ENCODE measurements at regions not wholly inside any gene's neighbourhood (a gene's known extent, or its start where the extent isn't known, plus 50 kb on each side); places are given as distances from the start of the nearest gene placed in this dataset.

DNA sequence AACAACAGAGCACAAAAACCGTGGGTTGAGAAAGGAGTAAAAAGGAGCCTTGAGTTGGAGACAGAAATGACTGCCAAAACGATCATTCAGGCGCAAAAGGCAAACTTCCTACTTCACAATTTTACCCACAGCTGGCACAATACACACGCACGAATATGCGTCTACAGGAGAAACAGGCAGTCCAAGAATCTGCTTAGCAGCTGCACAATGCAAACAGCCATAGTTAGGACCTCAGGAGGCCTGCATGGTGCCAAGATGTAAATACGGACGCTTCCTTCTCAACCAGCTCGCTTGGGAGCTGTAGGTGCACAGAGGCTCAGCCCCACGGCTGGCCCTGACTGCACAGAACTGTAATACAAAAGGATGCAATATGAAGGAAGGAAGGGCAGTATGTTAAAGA is 250.1 kb upstream of the CAND1 start:
- Histone ChIP-seq H4K91ac (ENCODE audit: low read length) (no peak overlapping the region), H3K9me3 (ENCODE audit: control insufficient read depth, low read length) (no peaks in the 10 kb centered on the region), H3K4me3 (ENCODE audit: insufficient read depth in 1 of 2, low read depth in 1 of 2, low read length in 2 of 2) (no peak overlapping the region), H4K8ac (ENCODE audit: low read length) (no peak overlapping the region), H3K23ac (ENCODE audit: low read length in 2 of 2) (no peak overlapping the region), H3K27me3 (ENCODE audit: control insufficient read depth in 1 of 2, insufficient read depth in 1 of 2, low read length in 2 of 2) (no peaks in the 10 kb centered on the region), H3K79me1 (replicated peaks; ENCODE audit: low read length, poor library complexity, severe bottlenecking) (peaks cover 4% of the 10 kb centered on the region), H3K18ac (ENCODE audit: low read depth in 1 of 2, low read length in 2 of 2) (no peak overlapping the region), H3K36me3 (ENCODE audit: control insufficient read depth in 1 of 2, insufficient read depth in 2 of 2, low read depth in 1 of 2, low read length in 2 of 2) (no peaks in the 10 kb centered on the region), H3K4ac (ENCODE audit: low read depth in 1 of 2, low read length in 2 of 2) (no peak overlapping the region), H2BK15ac (ENCODE audit: low read depth, poor library complexity, severe bottlenecking) (no peak overlapping the region), H3K4me2 (ENCODE audit: low read length, poor library complexity, severe bottlenecking) (no peak overlapping the region), H2AFZ (ENCODE audit: low read depth, low read length) (no peak overlapping the region), H3K27ac (ENCODE audit: low read length, poor library complexity, severe bottlenecking) (no peak overlapping the region), H2BK120ac (ENCODE audit: low read depth, low read length) (no peak overlapping the region), H2AK5ac (ENCODE audit: low read length, severe bottlenecking) (no peak overlapping the region), H3K14ac (ENCODE audit: low read length in 2 of 2) (no peak overlapping the region), H2BK12ac (ENCODE audit: low read length in 2 of 2) (no peak overlapping the region), H2BK5ac (ENCODE audit: low read depth, low read length, poor library complexity, severe bottlenecking) (no peak overlapping the region), H3K4me1 (ENCODE audit: control insufficient read depth, insufficient read depth, low read depth, low read length) (peaks cover 2% of the 10 kb centered on the region), H3K9ac (ENCODE audit: low read length) (no peak overlapping the region)
- DNase-seq = no peak
- 73% methylated on average over 10 of the region's 10 CpGs for WGBS

DNA sequence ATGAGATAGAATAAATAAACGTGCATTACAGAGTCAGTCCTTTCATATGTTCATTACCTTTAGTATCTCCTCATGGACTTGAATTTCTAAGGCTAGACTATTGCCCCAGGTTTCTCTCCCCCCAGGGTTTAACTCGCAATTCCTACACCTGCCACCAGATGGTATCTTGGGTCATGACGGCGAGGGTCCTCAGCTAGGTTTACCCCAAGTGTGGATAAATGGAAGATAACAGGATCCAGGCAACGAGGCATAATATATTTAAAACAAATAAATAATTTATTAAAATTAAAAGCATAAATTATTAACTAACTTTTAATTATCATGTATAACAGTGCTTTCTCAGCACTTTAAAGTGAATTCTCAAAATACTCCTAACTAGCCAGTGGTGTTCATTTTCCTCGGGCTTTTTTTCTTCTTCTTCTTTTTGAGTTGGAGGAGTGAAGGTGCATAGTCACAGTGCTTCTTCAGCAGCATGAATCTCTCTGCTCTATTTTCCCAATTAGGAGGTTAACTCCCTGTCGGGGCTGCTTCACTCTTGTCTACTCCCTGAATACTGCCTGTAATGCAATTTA is 243.5 kb upstream of the CAND1 start:
- H2BK15ac ChIP-seq (ENCODE audit: low read depth, poor library complexity, severe bottlenecking) = no peak overlapping the region
- H3K4me1 ChIP-seq (ENCODE audit: control insufficient read depth, insufficient read depth, low read depth, low read length) = peaks cover 1% of the 10 kb centered on the region
- no peak overlapping the region for H4K91ac ChIP-seq (ENCODE audit: low read length)
- no peak overlapping the region for H2AFZ ChIP-seq (ENCODE audit: low read depth, low read length)
- H3K4ac ChIP-seq (ENCODE audit: low read depth in 1 of 2, low read length in 2 of 2) = no peak overlapping the region
- no peaks in the 10 kb centered on the region for H3K27me3 ChIP-seq (ENCODE audit: control insufficient read depth in 1 of 2, insufficient read depth in 1 of 2, low read length in 2 of 2)
- H3K27ac ChIP-seq (ENCODE audit: low read length, poor library complexity, severe bottlenecking) = no peak overlapping the region
- 28% methylated on average over 3 of the region's 7 CpGs for WGBS
- no peak overlapping the region for H2BK5ac ChIP-seq (ENCODE audit: low read depth, low read length, poor library complexity, severe bottlenecking)
- no peak overlapping the region for H3K4me2 ChIP-seq (ENCODE audit: low read length, poor library complexity, severe bottlenecking)
- H2BK12ac ChIP-seq (ENCODE audit: low read length in 2 of 2) = no peak overlapping the region
- no peaks in the 10 kb centered on the region for H3K9me3 ChIP-seq (ENCODE audit: control insufficient read depth, low read length)
- no peak overlapping the region for H3K18ac ChIP-seq (ENCODE audit: low read depth in 1 of 2, low read length in 2 of 2)
- DNase-seq = peak; percentile 39
- no peaks in the 10 kb centered on the region for H3K79me1 ChIP-seq (replicated peaks; ENCODE audit: low read length, poor library complexity, severe bottlenecking)
- no peak overlapping the region for H3K23ac ChIP-seq (ENCODE audit: low read length in 2 of 2)
- no peak overlapping the region for H2BK120ac ChIP-seq (ENCODE audit: low read depth, low read length)
- H4K8ac ChIP-seq (ENCODE audit: low read length) = no peak overlapping the region
- no peak overlapping the region for H3K14ac ChIP-seq (ENCODE audit: low read length in 2 of 2)
- H3K9ac ChIP-seq (ENCODE audit: low read length) = no peak overlapping the region
- H3K36me3 ChIP-seq (ENCODE audit: control insufficient read depth in 1 of 2, insufficient read depth in 2 of 2, low read depth in 1 of 2, low read length in 2 of 2) = no peaks in the 10 kb centered on the region
- H3K4me3 ChIP-seq (ENCODE audit: insufficient read depth in 1 of 2, low read depth in 1 of 2, low read length in 2 of 2) = no peak overlapping the region
- H2AK5ac ChIP-seq (ENCODE audit: low read length, severe bottlenecking) = no peak overlapping the region

DNA sequence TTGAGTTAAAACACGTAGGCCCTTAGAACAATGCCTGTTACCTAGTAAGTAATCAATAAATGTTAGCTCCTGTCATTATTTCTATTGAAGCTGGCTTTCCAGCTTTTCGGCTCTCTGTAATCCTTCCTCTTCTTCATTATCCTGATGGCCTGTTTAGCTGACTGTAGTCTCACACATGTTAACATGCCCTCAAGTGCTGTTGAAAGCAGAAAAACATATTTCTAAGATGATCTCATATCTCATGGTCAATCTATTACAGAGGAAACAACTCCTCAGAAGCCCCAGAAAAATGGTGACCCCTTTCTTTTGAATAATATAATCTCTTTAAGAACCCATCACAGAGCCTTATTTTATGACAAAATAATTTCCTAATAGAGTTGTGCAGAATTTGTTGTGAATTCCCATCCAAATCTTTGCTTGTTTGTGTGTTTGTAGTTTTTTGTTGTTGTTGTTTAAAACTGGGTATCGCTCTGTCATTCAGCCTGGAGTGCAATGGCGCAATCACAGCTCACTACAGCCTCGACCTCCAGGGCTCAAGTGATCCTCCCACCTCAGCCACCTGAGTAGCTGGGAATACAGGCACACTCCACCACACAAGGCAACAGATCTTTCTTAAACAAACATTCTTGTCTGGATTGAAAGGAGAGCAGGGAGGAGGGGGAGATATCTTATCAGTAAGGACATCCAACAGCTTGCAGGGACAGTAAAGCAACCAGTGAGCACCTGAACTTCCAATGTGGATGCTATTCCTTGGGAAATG is 242.5 kb upstream of the CAND1 start:
- no peak overlapping the region for H3K4me2 ChIP-seq (ENCODE audit: low read length, poor library complexity, severe bottlenecking)
- H3K4ac ChIP-seq (ENCODE audit: low read depth in 1 of 2, low read length in 2 of 2) = no peak overlapping the region
- no peak overlapping the region for H4K91ac ChIP-seq (ENCODE audit: low read length)
- no peak overlapping the region for H3K4me3 ChIP-seq (ENCODE audit: insufficient read depth in 1 of 2, low read depth in 1 of 2, low read length in 2 of 2)
- H2BK15ac ChIP-seq (ENCODE audit: low read depth, poor library complexity, severe bottlenecking) = peak overlapping the region; percentile 40
- H4K8ac ChIP-seq (ENCODE audit: low read length) = no peak overlapping the region
- peaks cover 7% of the 10 kb centered on the region for H3K9me3 ChIP-seq (ENCODE audit: control insufficient read depth, low read length)
- no peak overlapping the region for H2AFZ ChIP-seq (ENCODE audit: low read depth, low read length)
- no peaks in the 10 kb centered on the region for H3K36me3 ChIP-seq (ENCODE audit: control insufficient read depth in 1 of 2, insufficient read depth in 2 of 2, low read depth in 1 of 2, low read length in 2 of 2)
- H2BK12ac ChIP-seq (ENCODE audit: low read length in 2 of 2) = no peak overlapping the region
- no peak overlapping the region for H2AK5ac ChIP-seq (ENCODE audit: low read length, severe bottlenecking)
- H3K14ac ChIP-seq (ENCODE audit: low read length in 2 of 2) = no peak overlapping the region
- peaks cover 0 to 6% of the 10 kb centered on the region in 2 experiments for H3K27me3 ChIP-seq (ENCODE audit: control insufficient read depth in 1 of 2, insufficient read depth in 1 of 2, low read length in 2 of 2)
- no peak for DNase-seq
- H3K18ac ChIP-seq (ENCODE audit: low read depth in 1 of 2, low read length in 2 of 2) = no peak overlapping the region
- no peak overlapping the region for H3K27ac ChIP-seq (ENCODE audit: low read length, poor library complexity, severe bottlenecking)
- no peaks in the 10 kb centered on the region for H3K79me1 ChIP-seq (replicated peaks; ENCODE audit: low read length, poor library complexity, severe bottlenecking)
- no peak overlapping the region for H2BK120ac ChIP-seq (ENCODE audit: low read depth, low read length)
- H3K9ac ChIP-seq (ENCODE audit: low read length) = no peak overlapping the region
- H2BK5ac ChIP-seq (ENCODE audit: low read depth, low read length, poor library complexity, severe bottlenecking) = no peak overlapping the region
- WGBS = 78% methylated on average over 2 of the region's 5 CpGs
- peaks cover 1% of the 10 kb centered on the region for H3K4me1 ChIP-seq (ENCODE audit: control insufficient read depth, insufficient read depth, low read depth, low read length)
- H3K23ac ChIP-seq (ENCODE audit: low read length in 2 of 2) = no peak overlapping the region

DNA sequence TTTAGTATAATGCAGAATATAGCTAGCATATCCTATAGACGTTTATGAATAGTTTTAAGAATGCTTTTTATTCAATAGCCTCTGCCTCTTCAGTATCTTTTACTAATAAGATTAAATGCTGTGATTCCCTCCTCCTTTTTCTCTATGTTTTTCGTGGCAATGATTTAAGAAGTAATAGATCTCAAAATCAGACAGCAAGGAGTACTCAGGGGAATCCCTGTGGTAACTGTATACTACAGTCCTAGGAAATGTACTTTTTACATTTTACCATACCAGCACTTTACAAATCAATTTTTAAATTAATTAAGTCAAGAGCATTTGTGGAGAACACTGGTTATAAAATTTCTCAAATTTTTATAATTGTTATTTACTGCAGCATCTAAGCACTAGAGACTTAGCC is 240.6 kb upstream of the CAND1 start:
- Histone ChIP-seq H3K4ac (ENCODE audit: low read depth in 1 of 2, low read length in 2 of 2) (no peak overlapping the region), H3K9ac (ENCODE audit: low read length) (no peak overlapping the region), H3K36me3 (ENCODE audit: control insufficient read depth in 1 of 2, insufficient read depth in 2 of 2, low read depth in 1 of 2, low read length in 2 of 2) (no peaks in the 10 kb centered on the region), H4K8ac (ENCODE audit: low read length) (no peak overlapping the region), H2AFZ (ENCODE audit: low read depth, low read length) (no peak overlapping the region), H3K4me3 (ENCODE audit: insufficient read depth in 1 of 2, low read depth in 1 of 2, low read length in 2 of 2) (no peak overlapping the region), H3K18ac (ENCODE audit: low read depth in 1 of 2, low read length in 2 of 2) (no peak overlapping the region), H2BK15ac (ENCODE audit: low read depth, poor library complexity, severe bottlenecking) (no peak overlapping the region), H3K27ac (ENCODE audit: low read length, poor library complexity, severe bottlenecking) (no peak overlapping the region), H2BK5ac (ENCODE audit: low read depth, low read length, poor library complexity, severe bottlenecking) (no peak overlapping the region), H2BK12ac (ENCODE audit: low read length in 2 of 2) (no peak overlapping the region), H3K27me3 (ENCODE audit: control insufficient read depth in 1 of 2, insufficient read depth in 1 of 2, low read length in 2 of 2) (peaks cover 0 to 6% of the 10 kb centered on the region in 2 experiments), H4K91ac (ENCODE audit: low read length) (no peak overlapping the region), H3K9me3 (ENCODE audit: control insufficient read depth, low read length) (peaks cover 21% of the 10 kb centered on the region), H3K23ac (ENCODE audit: low read length in 2 of 2) (no peak overlapping the region), H3K79me1 (replicated peaks; ENCODE audit: low read length, poor library complexity, severe bottlenecking) (no peaks in the 10 kb centered on the region), H3K4me1 (ENCODE audit: control insufficient read depth, insufficient read depth, low read depth, low read length) (peaks cover 1% of the 10 kb centered on the region), H3K14ac (ENCODE audit: low read length in 2 of 2) (no peak overlapping the region), H2BK120ac (ENCODE audit: low read depth, low read length) (no peak overlapping the region), H3K4me2 (ENCODE audit: low read length, poor library complexity, severe bottlenecking) (no peak overlapping the region), H2AK5ac (ENCODE audit: low read length, severe bottlenecking) (no peak overlapping the region)
- no CpG with 5 or more reads among the region's 2 CpGs for WGBS
- DNase-seq = no peak
